GM19023 (cell line): ENCODE measurements at regions not wholly inside any gene's neighbourhood (a gene's known extent, or its start where the extent isn't known, plus 50 kb on each side); places are given as distances from the start of the nearest gene placed in this dataset.
"Not testable (repeated sequence)": the region's sequence is repeated elsewhere in the genome, so short reads cannot be mapped to it uniquely, and the experiment has no call there.

Experiments used
- ATAC-seq: cut with Tn5 transposase; IDR thresholded peaks from one replicate; pipeline ENCODE4 v1.9.1; 2021; ENCODE audit warnings: mild to moderate bottlenecking, moderate library complexity; ENCODE audit not compliant: unreplicated experiment

- no peak for ATAC-seq
These were observed 294.3 kb upstream of the ZNF804A start for GRCh38 chr2:184304006-184304405.

DNA sequence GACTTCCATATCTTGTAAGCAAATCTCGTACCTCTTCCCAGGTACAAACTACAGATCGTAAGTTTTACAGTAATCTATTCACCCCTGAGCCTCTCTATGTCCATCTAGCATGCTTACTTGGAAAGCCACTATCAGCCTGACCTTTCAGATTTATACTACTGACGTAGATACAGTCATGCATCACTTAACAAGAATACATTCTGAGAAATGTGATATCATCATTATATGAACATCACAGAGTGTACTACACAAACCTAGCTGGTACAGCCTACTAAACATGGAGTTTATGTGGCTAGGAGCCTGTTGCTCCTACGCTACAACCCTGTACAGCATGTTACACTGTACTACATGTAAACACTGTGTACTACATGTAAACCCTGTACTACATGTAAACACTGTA, 293.2 kb upstream of the ZNF804A start:
- no peak for ATAC-seq

DNA sequence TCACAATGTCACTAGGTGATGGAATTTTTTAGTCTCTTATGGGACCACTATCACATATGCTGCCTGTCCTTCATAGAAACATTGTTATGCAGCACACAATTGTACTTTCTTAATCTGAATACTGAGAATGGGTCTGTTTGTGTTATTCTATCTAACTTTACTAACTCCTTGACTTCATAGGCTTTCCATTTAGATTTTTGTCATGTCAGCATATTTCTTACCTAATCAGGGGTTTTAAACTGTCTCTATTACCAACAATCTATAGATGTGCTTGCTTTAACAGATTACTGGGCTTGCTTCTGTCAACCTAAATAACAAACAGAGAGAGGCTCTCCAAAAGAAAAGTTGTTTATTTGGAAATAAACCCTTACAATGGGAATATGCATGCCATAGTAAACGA, 289.6 kb upstream of the ZNF804A start:
- ATAC-seq = no peak

DNA sequence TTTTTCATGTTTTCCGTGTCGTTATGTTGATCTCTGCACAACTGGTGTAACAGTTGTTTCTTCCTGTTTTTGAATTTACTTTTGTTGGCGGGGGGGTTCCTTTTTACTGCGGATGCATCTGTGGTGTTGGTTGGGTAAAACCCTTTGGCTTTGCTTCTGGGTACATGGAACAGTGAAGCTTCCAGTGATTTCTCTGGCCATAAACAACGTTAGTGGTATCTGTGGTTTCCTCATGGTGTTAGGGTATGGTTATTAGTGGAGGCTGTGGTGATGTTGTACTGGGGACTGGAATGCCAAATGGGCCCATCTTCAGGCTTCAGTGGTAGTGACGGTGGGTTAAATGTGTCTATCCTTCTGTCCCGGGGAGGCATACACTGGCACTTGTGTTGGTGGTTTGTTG, 285.4 kb upstream of the ZNF804A start:
- ATAC-seq = no peak

- no peak for ATAC-seq
These were observed 283.5 kb upstream of the ZNF804A start for GRCh38 chr2:184314829-184315228.

DNA sequence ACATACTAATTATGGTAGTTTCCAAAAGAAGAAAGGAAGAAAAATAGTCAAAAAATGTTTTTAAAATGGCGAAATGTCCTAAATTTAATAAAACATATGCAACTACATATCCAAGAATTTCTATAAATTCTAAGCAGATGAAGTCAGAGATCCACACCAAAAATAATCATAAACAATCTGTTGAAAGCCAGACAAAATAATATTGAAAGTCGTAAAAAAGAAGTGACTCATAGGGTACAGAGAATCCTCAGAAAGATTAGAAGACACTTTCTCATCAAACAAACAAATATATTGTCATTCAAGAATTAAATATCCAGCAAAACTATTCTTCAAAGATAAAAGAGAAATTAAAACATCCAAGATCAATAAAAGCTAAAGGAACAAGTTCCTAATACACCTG, 281.4 kb upstream of the ZNF804A start:
- ATAC-seq = no peak

- ATAC-seq = no peak
These were observed 275.7 kb upstream of the ZNF804A start for GRCh38 chr2:184322615-184323014.

DNA sequence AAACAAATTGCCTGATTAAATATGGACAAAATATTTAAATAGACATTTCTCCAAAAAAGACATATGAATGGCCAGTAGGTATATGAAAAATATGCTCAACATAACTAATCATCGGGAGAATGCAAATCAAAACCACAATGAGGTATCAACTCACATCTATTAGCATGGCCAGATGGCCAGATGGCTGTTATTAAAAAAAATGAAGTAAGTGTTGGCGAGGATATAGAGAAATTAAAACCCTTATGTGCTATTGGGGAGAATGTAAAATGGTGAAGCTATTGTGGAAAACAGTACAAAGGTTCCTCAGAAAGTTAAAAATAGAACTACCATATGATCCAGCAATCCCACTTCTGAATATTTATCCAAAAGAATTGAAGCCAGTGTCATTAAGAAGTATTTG, 272.3 kb upstream of the ZNF804A start:
- ATAC-seq = no peak

DNA sequence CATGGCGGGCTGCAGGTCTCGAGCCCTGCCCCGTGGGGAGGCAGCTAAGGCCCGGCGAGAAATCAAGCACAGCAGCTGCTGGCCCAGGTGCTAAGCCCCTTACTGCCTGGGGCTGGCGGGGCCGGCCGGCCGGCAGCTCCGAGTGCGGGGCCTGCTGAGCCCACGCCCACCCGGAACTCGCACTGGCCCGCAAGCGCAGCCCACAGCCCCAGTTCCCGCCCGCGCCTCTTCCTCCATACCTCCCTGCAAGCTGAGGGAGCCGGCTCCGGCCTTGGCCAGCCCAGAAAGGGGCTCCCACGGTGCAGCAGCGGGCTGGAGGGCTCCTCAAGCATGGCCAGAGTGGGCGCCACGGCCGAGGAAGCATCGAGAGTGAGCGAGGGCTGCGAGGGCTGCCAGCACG, 270.5 kb upstream of the ZNF804A start:
- not testable (repeated sequence) for ATAC-seq

DNA sequence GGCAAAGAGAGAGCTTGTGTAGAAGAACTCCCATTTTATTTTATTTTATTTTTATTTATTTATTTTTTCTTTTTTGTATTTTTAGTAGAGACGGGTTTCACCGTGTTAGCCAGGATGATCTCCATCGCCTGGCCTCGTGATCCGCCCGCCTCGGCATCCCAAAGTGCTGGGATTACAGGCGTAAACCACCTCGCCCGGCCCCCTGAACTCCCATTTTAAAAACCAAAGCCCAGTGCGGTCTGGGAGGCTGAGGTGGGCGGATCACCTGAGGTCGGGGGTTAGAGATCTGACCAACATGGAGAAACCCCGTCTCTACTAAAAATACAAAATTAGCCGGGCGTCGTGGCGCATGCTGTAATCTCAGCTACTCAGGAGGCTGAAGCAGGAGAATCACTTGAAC, 267.8 kb upstream of the ZNF804A start:
- not testable (repeated sequence) for ATAC-seq

DNA sequence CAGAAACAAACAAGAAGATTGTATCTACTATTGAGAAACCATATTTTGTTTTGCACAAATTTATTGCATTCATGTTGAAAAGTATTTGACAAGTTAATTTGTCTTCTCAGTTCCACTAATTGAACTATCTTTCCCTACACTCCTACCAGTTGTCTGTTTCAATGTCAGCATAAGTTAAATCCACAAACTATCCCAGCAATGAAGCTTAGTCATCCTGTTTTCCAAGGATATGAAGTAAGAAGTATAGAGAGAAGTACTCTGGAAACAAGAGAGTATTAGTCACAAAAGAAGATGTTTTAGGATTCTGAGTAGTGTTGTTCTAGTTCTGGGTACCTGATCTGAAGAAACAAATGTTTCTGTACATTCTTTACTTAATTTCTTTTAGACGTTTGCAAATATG, 261.6 kb upstream of the ZNF804A start:
- ATAC-seq = no peak

DNA sequence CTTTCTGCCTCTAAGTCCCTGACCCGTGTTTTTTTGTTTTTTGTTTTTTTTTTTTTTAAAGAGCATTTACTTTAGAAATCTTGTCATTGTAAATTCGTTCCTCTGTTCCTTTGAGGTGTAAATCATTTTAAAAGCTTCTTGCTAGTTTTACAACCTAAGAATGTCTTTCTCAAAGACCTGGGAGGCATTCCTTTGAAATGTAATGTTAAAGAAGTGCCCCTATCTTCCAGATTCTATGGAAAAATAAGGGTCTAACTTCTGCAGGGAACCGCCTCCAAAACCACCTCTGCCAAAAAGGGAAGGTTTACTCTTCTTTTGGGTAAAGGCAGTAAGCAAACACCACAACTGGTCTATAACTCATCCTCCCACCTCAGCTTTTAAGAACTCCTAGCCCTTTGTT, 259.6 kb upstream of the ZNF804A start:
- ATAC-seq = no peak

- no peak for ATAC-seq
These were observed 258.4 kb upstream of the ZNF804A start for GRCh38 chr2:184339966-184340365.

DNA sequence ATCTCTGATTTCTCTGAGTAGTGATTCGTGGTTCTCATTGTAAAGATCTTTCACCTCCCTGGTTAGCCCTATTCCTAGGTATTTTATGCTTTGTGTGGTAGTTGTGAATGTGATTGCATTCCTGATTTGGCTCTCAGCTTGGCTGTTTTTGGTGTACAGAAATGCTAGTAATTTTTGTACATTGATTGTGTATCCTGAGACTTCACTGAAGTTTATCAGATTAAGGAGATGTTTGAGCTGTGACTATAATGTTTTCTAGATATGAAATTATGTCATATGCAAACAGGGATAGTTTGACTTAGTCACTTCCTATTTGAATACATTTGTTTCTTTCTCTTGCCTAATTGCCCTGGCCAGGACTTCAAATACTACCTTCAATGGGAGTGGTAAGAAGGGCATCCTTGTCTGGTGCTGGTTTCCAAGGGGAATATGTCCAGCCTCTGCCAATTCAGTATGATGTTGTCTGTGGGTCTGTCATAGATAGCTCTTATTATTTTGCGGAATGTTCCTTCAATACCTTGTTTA, 251.9 kb upstream of the ZNF804A start:
- ATAC-seq = no peak

GRCh38 chr2:184351126-184351525, 247.2 kb upstream of the ZNF804A start:
- no peak for ATAC-seq

- ATAC-seq = no peak
These were observed 241.3 kb upstream of the ZNF804A start for GRCh38 chr2:184357033-184357432.

DNA sequence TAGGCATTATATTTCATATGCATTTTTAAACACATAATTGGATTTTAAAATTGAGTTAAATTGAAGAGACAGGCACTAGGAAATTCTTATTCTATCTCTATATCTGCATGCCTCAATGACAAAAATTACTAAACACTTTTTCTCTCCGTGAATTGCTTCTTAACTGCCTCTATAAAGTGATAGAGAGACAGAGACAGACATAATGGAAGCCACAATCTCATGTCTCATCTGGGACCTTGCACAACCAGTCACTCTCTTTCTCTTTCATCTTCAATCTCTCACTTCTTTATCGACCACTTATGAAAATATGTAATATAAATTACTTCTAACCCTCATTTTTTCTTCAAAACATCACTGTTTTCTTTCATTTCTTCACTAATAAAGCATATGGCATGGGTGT, 238.9 kb upstream of the ZNF804A start:
- no peak for ATAC-seq

- ATAC-seq = no peak
These were observed 235.1 kb upstream of the ZNF804A start for GRCh38 chr2:184363213-184363612.

DNA sequence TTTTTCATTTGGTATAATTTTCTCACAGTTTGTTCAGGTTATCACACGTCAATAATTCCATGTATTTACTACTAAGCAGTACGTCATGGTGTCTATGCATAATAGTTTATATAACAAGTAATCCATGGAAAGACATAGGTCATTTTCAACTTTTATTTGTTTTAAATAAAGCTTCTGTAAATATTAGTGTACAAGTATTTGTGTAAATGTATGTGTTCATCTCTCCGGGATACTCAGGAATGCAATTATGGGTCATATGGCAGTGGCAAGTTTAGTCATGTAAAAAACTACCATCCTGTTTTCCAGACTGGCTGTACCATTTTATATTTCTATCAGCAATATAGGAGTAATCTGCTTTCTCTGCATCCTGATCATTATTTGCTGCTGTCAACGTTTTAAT, 231.1 kb upstream of the ZNF804A start:
- ATAC-seq = no peak

GRCh38 chr2:184369307-184369706, 229.0 kb upstream of the ZNF804A start:
- ATAC-seq = no peak

- ATAC-seq = no peak
These were observed 227.4 kb upstream of the ZNF804A start for GRCh38 chr2:184370954-184371353.

DNA sequence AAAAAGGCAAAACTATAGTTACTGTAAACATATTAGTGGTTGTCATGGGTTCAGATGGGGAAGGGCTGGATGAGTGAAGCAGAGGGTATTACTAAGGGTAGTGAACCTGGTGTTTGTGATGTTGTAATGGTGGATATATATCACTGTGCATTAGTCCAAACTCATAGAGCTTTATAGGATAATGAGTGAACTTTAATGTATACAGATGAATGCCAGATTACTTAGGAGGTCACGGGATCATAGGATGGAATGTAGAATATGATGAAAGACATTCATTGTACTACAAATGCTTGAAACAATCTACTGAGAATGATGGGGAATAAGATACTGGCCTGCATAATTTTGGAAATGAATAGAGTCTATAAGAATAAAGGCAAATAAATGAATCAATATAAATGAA, 226.7 kb upstream of the ZNF804A start:
- ATAC-seq = no peak

DNA sequence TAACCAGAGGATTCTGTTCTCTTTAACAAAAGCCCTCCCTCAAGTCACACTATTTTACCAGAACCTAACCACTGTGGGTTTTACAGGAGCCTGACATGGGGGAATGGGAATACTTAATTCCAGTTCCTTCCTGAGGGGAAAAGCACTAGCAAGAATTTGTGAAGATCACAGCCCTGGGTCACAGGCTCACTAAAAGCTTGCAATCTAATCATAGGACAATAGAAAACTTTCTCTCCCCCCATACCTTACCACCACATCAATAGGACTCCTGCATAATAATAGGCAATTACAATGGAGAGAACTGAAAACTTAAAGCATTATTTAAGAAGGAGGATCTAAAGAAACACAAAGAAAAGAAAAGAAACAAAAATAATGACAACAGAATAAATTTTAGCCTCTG, 225.8 kb upstream of the ZNF804A start:
- ATAC-seq = no peak

GRCh38 chr2:184394642-184395041, 203.7 kb upstream of the ZNF804A start:
- no peak for ATAC-seq
